HG03159 (cell line): ENCODE measurements at regions not wholly inside any gene's neighbourhood (a gene's known extent, or its start where the extent isn't known, plus 50 kb on each side); places are given as distances from the start of the nearest gene placed in this dataset.

Experiments used
- ATAC-seq: cut with Tn5 transposase; IDR thresholded peaks from one replicate; pipeline ENCODE4 v1.9.1; 2021; ENCODE audit warnings: mild to moderate bottlenecking, moderate library complexity; ENCODE audit not compliant: unreplicated experiment

- ATAC-seq: no peak
Observed at GRCh38 chr4:59223292-59223941, 1976.7 kb upstream of the ADGRL3 start.

GRCh38 chr4:59238212-59238611, 1961.9 kb upstream of the ADGRL3 start:
- no peak for ATAC-seq

- no peak for ATAC-seq
Observed at GRCh38 chr4:59240011-59240410, 1960.1 kb upstream of the ADGRL3 start.

- no peak for ATAC-seq
Observed at GRCh38 chr4:59243038-59243437, 1957.1 kb upstream of the ADGRL3 start.

- no peak for ATAC-seq
Observed at GRCh38 chr4:59247032-59247431, 1953.1 kb upstream of the ADGRL3 start.

- ATAC-seq: no peak
Observed at GRCh38 chr4:59248313-59248712, 1951.8 kb upstream of the ADGRL3 start.

GRCh38 chr4:59249110-59249509, 1951.0 kb upstream of the ADGRL3 start:
- ATAC-seq: no peak

GRCh38 chr4:59258002-59258401, 1942.1 kb upstream of the ADGRL3 start:
- no peak for ATAC-seq

- ATAC-seq: no peak
Observed at GRCh38 chr4:59307609-59308008, 1892.5 kb upstream of the ADGRL3 start.

GRCh38 chr4:59314637-59315036, 1885.5 kb upstream of the ADGRL3 start:
- no peak for ATAC-seq

GRCh38 chr4:59339631-59340030, 1860.5 kb upstream of the ADGRL3 start:
- no peak for ATAC-seq

GRCh38 chr4:59341506-59341905, 1858.6 kb upstream of the ADGRL3 start:
- no peak for ATAC-seq

- ATAC-seq: no peak
Observed at GRCh38 chr4:59348949-59349348, 1851.2 kb upstream of the ADGRL3 start.

GRCh38 chr4:59369229-59369628, 1830.9 kb upstream of the ADGRL3 start:
- ATAC-seq: no peak

GRCh38 chr4:59374416-59374815, 1825.7 kb upstream of the ADGRL3 start:
- ATAC-seq: no peak

- ATAC-seq: no peak
Observed at GRCh38 chr4:59380841-59381366, 1819.2 kb upstream of the ADGRL3 start.

- no peak for ATAC-seq
Observed at GRCh38 chr4:59381591-59381990, 1818.5 kb upstream of the ADGRL3 start.

- no peak for ATAC-seq
Observed at GRCh38 chr4:59387759-59388758, 1812.1 kb upstream of the ADGRL3 start.

GRCh38 chr4:59393780-59394179, 1806.3 kb upstream of the ADGRL3 start:
- no peak for ATAC-seq

GRCh38 chr4:59400334-59400733, 1799.8 kb upstream of the ADGRL3 start:
- ATAC-seq: no peak

GRCh38 chr4:59409647-59410046, 1790.5 kb upstream of the ADGRL3 start:
- no peak for ATAC-seq

- ATAC-seq: no peak
Observed at GRCh38 chr4:59412739-59413138, 1787.4 kb upstream of the ADGRL3 start.
